ENCODE measurements at regions not wholly inside any gene's neighbourhood (a gene's known extent, or its start where the extent isn't known, plus 50 kb on each side); places are given as distances from the start of the nearest gene placed in this dataset.

- 82 to 100% methylated on average over 1 of the region's 1 CpG for WGBS, 2 donors
- H3K27ac ChIP-seq = no peak overlapping the region
- no peak for TF ChIP-seq POLR2A (IDR thresholded peaks at IDR 0.05)
- no peak for TF ChIP-seq CTCF (IDR thresholded peaks at IDR 0.05)
- no peaks in the 10 kb centered on the region for H3K36me3 ChIP-seq
- intact Hi-C loops (cut with DNase I) = no loop called here
- DNase-seq = no peak
- H3K4me1 ChIP-seq = no peaks in the 10 kb centered on the region
- H3K27me3 ChIP-seq = no peaks in the 10 kb centered on the region
- H3K9me3 ChIP-seq = no peaks in the 10 kb centered on the region
- H3K4me3 ChIP-seq = no peak overlapping the region
Observed at GRCh38 chr6:44696099-44696498, 308.6 kb downstream of the CDC5L start.

DNA sequence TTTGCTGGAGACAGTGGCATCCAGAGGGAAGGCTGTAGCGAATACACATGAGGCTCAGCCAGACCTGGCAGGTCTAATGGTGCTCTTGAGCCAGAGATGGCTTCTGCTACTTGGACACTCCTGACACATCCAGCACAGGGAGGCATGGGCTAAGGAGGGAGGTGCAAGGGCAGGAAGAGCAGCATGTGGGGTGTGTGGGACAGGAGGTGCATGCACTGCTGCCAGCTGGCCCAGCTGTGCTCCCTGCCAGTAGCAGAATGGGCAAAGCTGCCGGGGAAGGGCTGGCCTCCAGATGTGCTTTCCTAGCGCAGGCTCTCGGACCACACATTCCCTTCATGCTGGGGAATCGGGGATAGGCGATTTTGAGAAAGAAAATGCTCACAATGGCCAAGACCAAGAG, 309.2 kb downstream of the CDC5L start:
- H3K4me1 ChIP-seq = no peaks in the 10 kb centered on the region
- H3K4me3 ChIP-seq = no peak overlapping the region
- H3K27ac ChIP-seq = no peak overlapping the region
- H3K9me3 ChIP-seq = no peaks in the 10 kb centered on the region
- no peak for DNase-seq
- TF ChIP-seq CTCF (IDR thresholded peaks at IDR 0.05) = no peak
- no peak for TF ChIP-seq POLR2A (IDR thresholded peaks at IDR 0.05)
- H3K36me3 ChIP-seq = no peaks in the 10 kb centered on the region
- intact Hi-C loops (cut with DNase I) = no loop called here
- 68 to 81% methylated on average over 4 to 6 of the region's 6 CpGs for WGBS, 2 donors
- H3K27me3 ChIP-seq = no peaks in the 10 kb centered on the region

GRCh38 chr6:44697327-44697726, 309.8 kb downstream of the CDC5L start:
- H3K36me3 ChIP-seq = no peaks in the 10 kb centered on the region
- 88% methylated on average over 9 of the region's 11 CpGs; no CpG with 5 or more reads in 1 of the 2 donors for WGBS, 2 donors
- H3K27ac ChIP-seq = no peak overlapping the region
- no peak for DNase-seq
- no peaks in the 10 kb centered on the region for H3K4me1 ChIP-seq
- H3K4me3 ChIP-seq = no peak overlapping the region
- TF ChIP-seq CTCF (IDR thresholded peaks at IDR 0.05) (no peak), POLR2A (IDR thresholded peaks at IDR 0.05) (no peak)
- no peaks in the 10 kb centered on the region for H3K27me3 ChIP-seq
- intact Hi-C loops (cut with DNase I) = no loop called here
- no peaks in the 10 kb centered on the region for H3K9me3 ChIP-seq

DNA sequence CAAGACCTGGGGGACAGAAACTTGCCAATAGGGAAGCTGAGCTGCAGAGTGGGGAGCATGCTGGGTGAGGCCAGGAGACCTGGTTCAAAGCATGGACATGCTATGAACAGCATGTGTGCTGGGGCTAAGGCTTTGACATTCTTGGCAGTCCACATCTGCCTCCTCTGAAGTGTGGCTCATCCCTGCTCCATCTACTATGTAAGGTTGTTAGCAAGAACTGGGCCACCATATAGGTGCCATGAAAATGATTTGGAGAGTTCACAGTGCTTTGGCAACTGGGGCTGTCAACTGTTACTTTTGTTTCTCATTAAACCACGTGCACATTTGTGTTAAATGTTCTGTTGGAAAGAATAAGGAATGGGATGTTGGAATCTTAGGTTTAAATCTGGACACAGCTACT, 311.1 kb downstream of the CDC5L start:
- intact Hi-C loops (cut with DNase I) = no loop called here
- WGBS, 2 donors = 33% methylated on average over 1 of the region's 1 CpG
- Histone ChIP-seq H3K4me1 (no peaks in the 10 kb centered on the region), H3K36me3 (no peaks in the 10 kb centered on the region), H3K27ac (no peak overlapping the region), H3K27me3 (no peaks in the 10 kb centered on the region), H3K4me3 (no peak overlapping the region), H3K9me3 (no peaks in the 10 kb centered on the region)
- no peak for DNase-seq
- no peak for TF ChIP-seq CTCF (IDR thresholded peaks at IDR 0.05)
- no peak for TF ChIP-seq POLR2A (IDR thresholded peaks at IDR 0.05)

DNA sequence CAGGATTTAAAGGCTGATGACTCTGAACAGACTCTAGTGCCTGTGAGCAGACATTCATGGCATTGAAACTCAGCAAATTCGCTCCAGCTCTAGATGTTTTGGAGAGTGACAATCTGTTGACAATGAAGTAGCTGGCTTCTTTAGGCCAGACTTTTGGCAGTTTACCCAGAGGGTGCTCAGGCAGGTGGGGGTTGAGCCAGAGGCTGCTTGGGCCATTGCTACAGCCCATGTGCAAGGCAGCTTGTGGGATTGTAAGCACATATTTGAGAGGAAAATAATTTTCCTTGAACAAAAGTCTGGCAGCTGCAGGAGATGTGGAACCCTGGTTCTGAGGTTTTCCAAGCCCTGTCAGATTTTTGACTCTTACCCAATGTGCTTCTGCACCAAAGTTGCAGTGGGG, 311.6 kb downstream of the CDC5L start:
- Histone ChIP-seq H3K4me3 (no peak overlapping the region), H3K36me3 (no peaks in the 10 kb centered on the region), H3K9me3 (no peaks in the 10 kb centered on the region), H3K27me3 (no peaks in the 10 kb centered on the region), H3K27ac (no peak overlapping the region), H3K4me1 (no peaks in the 10 kb centered on the region)
- TF ChIP-seq POLR2A (IDR thresholded peaks at IDR 0.05) (no peak), CTCF (IDR thresholded peaks at IDR 0.05) (no peak)
- DNase-seq = no peak
- intact Hi-C loops (cut with DNase I) = no loop called here
- WGBS, 2 donors = 83% methylated on average over 1 of the region's 1 CpG; no CpG with 5 or more reads in 1 of the 2 donors
